H54 (cell line): ENCODE measurements at regions not wholly inside any gene's neighbourhood (a gene's known extent, or its start where the extent isn't known, plus 50 kb on each side); places are given as distances from the start of the nearest gene placed in this dataset.
"Not testable (repeated sequence)": the region's sequence is repeated elsewhere in the genome, so short reads cannot be mapped to it uniquely, and the experiment has no call there.

ENCODE experiments used
- DNase-seq: peaks from one replicate; pipeline ENCODE4 v3.0.0; 2011; ENCODE audit warnings: low spot score, mixed read lengths; ENCODE audit not compliant: insufficient read length
- FAIRE-seq: peaks from 3 replicates; lab custom pipeline; 2011; peaks lifted over from hg19 to GRCh38; lab: Jason Lieb, UNC
- POLR2A ChIP-seq: IDR thresholded peaks from 2 replicates; pipeline ENCODE4 v1.6.1; 2011; ENCODE audit warnings: low read depth, mild to moderate bottlenecking, low read length

DNA sequence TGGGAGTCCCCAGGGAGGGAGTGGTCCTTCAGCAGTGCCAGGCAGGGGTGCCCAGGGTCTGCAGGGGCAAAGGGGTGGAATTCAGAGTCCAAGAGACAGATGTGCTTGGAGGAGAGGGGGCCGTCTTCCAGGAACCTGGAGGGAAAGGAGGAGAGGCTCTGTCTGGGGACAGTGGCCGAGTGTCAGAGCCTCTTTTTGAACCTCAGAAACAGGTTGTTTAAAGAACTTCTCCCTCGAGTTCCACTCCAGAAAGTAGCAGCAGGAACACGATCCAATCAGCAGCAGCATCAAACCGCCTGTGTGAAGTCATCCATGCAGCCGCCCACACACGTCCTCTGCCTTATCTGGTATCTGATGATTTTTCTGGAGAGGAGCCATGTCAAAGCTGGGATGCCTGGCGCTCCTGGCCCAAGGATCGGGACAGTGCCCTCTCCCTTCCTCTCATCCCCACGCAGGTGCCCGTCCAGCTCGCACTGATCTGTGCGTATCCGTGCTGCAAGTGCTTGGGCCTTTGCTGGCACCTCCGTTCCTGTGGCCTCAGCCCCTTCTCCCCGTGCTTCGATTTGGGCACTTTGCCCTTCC, 205.1 kb downstream of the NDUFA10 start:
- no peak for FAIRE-seq
- TF ChIP-seq POLR2A = no peak
- no peak for DNase-seq

DNA sequence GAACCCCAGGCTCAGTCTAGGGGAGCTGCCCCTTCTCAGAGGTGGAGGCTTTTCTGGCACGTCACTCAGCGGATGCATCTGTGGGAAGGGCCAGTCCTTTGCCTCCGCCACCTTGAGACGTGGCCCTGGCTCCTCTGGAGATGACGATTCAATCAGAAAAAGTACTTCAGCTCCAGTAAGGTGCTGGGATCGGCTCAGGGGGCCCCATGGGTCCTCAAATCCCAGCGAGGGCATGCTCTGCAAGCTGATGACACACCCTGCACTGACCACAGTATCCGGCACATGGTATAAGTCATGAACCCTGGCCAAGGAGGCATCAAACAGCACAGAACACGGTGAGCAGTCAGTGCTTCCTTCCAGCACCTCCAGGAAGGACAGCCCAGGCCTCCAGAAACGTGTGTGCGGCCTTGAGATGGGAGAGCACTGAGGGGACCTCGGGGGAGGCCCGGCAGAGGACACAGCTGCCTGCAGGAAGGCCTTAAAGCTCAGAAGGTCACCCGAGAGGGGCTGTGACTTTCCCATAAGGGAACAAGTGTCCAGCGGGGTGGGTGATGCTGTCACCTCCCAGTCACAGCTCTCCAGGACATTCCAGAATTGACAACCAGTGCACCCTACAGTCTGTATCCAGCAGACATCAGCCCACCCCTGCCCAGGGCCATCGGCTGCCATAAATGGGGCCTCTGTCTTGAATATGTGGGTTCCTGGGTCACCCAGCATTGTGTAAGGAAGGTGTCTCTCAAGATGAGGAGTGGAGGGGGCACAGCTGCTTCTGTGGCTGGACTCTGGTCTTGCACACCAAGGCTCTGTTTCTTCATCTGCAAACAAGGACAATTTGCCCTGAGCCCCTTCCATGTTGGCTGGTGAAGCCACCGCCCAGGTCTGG, 205.8 kb downstream of the NDUFA10 start:
- DNase-seq (no peak), FAIRE-seq (no peak)

DNA sequence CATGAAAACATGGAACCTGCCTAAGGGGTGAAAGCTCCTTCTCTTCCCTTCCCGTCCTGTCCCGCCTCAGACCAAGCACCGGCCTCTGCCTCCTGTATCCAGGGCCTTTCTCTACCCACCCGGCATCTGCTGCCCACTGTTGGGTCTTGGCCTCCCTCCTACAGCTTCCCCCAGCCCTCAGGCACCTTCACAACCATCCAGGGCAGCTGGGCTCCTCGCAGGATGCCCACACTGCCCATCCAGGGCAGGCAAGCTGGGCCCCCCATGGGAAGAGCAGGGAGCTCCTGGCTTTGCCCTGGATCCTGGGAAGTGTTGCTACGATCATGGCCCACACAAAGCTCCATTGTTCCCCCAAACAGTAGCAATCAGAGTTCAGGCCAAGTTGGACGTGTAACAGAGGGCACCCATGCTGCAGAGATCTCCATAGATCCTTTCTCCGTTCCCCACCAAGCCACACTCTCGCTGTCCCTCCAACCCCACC, 206.6 kb downstream of the NDUFA10 start:
- DNase-seq (no peak), FAIRE-seq (no peak)
- no peak for TF ChIP-seq POLR2A

More for the DNA sequence above, 205.8 kb downstream of the NDUFA10 start:
- TF ChIP-seq POLR2A = no peak

DNA sequence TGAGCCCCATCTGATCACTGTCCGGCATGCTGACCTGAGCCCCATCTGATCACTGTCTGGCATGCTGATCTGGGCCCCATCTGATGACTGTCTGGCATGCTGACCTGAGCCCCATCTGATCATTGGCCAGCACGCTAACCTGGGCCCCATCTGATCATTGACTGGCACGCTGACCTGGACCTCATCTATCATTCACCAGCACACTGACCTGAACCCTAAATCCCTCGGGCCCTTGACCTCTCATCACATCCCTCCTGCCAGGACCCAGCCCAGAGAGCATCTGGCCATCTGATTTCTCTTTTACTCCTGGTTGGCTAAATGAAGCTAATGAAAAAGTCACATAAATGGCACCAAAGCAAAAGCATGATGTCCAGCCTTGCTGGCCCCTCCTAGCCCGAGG, 207.1 kb downstream of the NDUFA10 start:
- no peak for TF ChIP-seq POLR2A
- no peak for DNase-seq
- no peak for FAIRE-seq

DNA sequence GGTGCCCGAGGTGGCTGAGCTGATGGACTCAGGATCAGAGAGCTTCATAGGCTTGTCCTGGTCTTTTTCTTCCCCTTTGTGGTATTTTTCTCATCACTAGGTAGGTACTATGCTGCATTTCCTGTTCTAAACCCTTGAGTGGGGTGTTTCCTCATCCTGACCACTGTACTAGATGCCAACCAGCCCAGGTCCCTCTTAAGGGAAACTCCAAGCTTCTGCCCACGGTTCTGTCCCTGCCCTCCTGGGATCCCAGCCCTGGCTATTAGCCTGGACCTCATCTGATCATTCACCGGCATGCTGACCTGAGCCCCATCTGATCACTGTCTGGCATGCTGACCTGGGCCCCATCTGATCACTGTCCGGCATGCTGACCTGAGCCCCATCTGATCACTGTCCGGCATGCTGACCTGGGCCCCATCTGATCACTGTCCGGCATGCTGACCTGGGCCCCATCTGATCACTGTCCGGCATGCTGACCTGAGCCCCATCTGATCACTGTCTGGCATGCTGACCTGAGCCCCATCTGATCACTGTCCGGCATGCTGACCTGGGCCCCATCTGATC, 207.6 kb downstream of the NDUFA10 start:
- not testable (repeated sequence) for FAIRE-seq, DNase-seq

DNA sequence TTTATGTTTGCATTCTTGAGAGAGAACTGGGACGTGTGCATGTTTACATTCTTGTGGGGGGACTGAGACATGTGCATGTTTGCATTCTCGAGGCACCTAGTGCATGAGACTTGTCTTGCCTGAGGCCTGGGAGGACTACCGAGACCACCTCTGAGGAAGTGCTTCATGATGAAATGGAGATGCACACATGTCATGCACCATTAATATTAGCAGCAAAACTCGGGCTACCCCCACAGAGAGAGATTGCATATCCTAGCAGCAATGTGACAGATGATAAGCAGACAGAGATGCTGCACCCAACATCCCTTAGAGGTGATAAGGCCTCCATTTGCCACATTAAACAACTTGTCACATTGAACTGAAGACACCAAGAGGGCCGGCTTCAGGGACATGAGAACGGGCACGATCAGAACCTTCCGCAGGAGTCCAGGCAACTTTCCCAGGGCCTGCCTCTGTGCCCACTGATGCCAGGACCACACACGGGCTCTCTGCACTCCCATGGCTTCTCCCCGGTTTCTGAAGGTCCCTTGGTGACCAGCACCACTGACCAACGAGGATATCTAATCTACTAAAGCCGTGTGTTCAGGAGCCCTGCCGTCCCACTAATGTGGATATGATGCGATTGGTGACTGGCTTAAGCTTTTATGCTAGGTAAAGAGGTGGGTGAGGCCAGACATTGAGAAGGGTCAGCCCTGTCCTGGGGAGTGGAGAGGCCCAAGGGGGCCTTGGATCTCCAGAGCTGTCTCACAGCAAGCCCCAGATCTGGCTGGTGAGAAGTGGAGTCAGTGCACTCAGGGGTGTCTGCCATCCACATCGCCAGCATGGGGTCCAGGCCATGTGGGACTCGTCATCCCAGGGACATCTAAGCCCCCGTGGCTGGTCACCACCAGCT, 208.3 kb downstream of the NDUFA10 start:
- no peak for DNase-seq
- TF ChIP-seq POLR2A = no peak
- FAIRE-seq = no peak

DNA sequence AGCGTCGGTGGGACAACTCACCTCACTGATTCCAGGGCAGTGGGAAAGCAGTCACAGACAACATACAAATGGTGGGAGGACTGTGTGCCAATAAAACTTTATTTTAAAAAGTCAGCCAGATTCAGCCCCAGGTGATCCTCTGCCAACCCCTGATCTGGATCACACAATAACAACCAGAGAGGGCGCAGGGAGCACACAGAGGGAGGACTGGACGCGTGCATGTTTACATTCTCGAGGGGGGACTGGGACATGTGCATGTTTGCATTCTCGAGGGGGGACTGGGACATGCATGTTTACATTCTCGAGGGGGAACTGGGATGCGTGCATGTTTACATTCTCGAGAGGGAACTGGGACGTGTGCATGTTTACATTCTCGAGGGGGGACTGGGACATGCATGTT, 209.5 kb downstream of the NDUFA10 start:
- FAIRE-seq (no peak), DNase-seq (no peak)
- no peak for TF ChIP-seq POLR2A

DNA sequence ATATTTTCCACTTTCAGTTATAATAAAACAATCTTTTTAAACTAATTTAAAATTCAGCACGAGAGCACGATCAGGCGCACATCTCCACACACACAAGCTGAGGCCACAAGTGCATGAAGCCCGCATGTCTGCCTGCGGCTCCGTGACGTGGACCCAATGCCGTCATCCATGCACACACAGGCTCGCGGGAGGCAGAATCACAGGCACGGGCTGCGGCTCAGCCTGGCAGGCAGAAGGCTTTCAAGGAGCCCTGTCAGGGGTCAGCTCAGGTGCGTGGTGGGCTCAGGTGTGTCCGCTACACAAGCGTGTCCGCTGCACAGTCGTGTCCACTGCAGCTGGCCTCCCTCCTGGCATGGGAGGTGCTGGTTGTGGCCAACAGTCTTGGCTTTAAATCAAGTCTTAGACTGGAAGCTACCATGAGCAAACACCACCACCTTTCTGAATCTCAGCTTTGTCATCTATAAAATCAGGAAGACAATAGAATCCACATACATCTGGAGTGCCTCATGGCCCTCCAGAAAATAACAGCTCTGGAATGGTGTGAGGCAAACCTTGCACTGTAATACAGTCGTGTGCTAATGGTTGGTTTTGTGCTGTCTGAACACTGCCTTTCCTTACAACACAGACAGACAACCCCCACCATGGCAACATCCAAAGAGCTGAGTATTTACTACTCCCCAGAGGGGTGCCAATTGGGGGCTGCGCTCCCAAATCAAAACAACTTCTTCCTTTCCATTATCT, 210.1 kb downstream of the NDUFA10 start:
- TF ChIP-seq POLR2A = no peak
- DNase-seq (no peak), FAIRE-seq (no peak)

DNA sequence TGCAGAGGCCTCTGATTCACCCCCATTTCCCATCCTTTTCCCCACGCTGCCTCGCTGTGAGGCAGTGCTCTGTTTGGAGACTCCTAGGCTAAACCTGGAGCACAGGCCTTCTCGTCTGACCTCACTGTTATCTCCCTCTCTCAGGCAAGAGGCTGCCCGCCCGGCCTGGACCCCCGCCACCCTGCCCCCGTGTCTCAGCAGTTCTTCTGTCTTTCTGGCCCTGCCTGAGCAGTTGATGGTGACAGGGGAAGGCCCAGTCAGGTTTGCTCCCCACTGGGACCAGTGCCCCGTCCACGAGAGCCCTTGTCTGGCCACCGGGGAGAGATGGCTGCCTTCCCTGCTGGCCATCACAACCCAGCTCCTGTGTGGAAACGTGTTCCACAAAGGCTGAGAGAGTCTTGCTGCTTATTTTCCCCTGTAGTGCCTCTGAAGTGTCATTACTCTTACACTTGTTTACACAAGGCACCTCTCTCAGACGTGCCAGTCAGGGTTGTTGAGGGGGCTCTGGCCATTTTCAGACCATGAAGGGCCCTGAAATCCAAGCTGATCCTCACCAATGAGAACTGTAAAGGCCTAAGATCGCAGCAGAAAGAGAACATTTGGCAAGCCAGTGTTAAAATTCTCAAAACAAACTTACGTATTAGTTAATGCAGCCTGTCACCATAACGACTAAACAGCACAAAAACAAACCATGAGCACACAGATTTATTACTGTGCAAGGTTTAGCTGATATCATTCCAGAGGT, 210.9 kb downstream of the NDUFA10 start:
- TF ChIP-seq POLR2A = no peak
- no peak for DNase-seq
- no peak for FAIRE-seq

DNA sequence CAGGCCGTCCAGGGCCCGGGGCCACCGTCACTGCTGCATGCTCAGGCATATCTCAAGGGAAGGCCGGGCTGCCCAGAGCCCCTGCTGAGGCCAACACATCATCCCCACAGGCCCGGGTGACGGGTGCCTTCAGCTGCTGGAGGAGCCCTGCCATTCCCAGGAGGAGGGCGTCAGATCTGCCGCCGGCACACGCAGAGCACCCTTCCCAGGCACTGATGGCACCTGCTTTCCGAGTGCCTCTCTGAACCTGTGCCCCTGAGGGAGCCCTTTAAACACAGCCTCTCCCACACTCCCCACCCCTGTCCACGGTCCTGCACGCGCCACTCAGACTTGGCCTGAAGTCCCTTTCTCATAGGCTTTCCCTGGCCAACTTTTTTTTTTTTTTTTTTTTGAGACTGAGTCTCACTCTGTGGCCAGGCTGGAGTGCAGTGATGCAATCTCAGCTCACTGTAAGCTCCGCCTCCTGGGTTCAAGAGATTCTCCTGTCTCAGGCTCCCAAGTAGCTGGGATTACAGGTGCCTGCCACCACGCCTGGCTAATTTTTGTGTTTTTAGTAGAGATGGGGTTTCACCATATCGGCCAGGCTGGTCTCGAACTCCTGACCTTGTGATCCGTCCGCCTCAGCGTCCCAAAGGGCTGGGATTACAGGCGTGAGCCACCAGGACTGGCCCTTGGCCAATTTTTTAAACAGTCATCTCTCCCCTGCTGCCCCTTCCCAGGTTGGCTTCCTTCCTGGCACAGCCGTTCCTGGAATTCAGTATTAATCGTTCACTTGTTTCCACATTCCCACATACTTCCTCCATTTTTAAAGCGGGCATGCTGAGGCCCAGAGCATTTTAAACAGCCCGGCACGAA, 211.7 kb downstream of the NDUFA10 start:
- no peak for TF ChIP-seq POLR2A
- FAIRE-seq = no peak
- DNase-seq = no peak

DNA sequence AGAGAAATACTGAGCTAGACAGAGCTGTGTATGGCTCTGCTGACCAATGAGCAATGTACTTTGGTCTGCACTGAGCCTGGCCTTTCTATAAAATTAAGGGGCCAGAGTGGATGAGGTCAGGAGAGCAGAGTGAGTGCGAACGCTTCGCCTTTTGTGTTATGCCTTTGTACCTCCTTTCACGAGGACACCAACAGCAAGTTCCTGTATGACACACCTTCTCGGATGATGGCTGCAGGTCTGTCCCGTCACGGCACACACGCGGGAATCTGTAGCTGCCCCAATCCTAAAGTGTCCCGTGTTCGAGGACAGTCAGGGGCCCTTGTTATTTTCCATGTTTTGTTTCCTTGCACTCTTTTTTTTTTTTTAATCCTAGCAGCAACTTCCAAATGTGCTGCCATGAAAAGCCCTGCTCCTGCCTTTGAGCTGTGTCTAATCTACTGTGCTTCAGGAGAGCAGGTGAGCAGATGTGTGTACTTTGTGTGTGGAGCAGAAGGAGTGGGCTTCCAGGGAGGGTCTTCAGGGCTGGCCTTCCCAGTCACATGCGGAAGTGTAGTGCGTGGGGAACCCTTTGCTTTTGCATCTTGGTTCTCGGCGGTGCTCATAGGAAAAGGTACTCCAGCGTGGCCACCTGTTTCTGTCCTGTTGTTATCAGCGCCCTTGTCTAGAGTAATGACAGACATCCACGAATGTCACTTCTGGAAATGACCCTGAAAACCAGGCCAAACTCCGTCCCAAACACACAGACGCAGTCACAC, 213.2 kb downstream of the NDUFA10 start:
- DNase-seq = no peak
- no peak for TF ChIP-seq POLR2A
- no peak for FAIRE-seq
